Body of pancreas (tissue), 4 donors: ENCODE measurements at regions not wholly inside any gene's neighbourhood (a gene's known extent, or its start where the extent isn't known, plus 50 kb on each side); places are given as distances from the start of the nearest gene placed in this dataset.

Experiments used
- CTCF ChIP-seq, 7 experiments: fragments of 450-650 bp in 4 of 7; fragments of 200-600 bp in 3 of 7; sonication (generic) in 3 of 7; IDR thresholded peaks; one replicate each; pipeline ENCODE4 v1.5.1; 2016 to 2019; ENCODE audit warnings: antibody characterized with exemption in 7 of 7
- POLR2A ChIP-seq, 3 donors: fragments of 450-650 bp; IDR thresholded peaks; one replicate each; pipeline ENCODE4 v1.6.1; 2016; ENCODE audit warnings: antibody characterized with exemption in 3 of 3, mild to moderate bottlenecking in 2 of 3

- TF ChIP-seq CTCF (IDR thresholded peaks at IDR 0.05) (no peak), POLR2A (IDR thresholded peaks at IDR 0.05) (no peak)
Observed at GRCh38 chr4:153036931-153037482, 100.9 kb downstream of the FHDC1 start.
